ENCODE measurements at regions not wholly inside any gene's neighbourhood (a gene's known extent, or its start where the extent isn't known, plus 50 kb on each side); places are given as distances from the start of the nearest gene placed in this dataset.

DNA sequence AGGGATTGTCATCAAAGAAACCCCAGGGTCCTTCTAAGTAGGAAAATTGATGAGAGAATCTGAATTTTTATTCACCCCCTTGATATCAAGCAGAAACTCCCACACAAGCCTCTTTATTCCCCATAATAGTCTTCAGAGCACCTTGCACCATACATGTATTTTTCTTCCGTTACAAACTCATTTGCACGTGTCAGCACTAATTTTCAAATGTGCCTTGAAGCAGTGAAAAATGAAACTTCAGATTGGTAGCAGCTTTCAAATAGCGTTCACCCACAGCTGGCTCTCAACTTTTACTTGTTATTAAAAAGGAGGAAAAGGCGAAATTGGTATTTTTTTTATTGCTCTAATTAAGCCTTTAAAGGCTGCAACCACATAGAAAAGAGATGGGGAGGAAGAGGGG, 343.0 kb upstream of the TENM4 start:
- TF ChIP-seq, protein P1, sequence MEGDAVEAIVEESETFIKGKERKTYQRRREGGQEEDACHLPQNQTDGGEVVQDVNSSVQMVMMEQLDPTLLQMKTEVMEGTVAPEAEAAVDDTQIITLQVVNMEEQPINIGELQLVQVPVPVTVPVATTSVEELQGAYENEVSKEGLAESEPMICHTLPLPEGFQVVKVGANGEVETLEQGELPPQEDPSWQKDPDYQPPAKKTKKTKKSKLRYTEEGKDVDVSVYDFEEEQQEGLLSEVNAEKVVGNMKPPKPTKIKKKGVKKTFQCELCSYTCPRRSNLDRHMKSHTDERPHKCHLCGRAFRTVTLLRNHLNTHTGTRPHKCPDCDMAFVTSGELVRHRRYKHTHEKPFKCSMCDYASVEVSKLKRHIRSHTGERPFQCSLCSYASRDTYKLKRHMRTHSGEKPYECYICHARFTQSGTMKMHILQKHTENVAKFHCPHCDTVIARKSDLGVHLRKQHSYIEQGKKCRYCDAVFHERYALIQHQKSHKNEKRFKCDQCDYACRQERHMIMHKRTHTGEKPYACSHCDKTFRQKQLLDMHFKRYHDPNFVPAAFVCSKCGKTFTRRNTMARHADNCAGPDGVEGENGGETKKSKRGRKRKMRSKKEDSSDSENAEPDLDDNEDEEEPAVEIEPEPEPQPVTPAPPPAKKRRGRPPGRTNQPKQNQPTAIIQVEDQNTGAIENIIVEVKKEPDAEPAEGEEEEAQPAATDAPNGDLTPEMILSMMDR (IDR thresholded peaks at IDR 0.05): no peak
- TF ChIP-seq POLR2A (IDR thresholded peaks at IDR 0.05): no peak
- TF ChIP-seq EP300 (IDR thresholded peaks at IDR 0.05): no peak
